NCI-H1417 treated with DMSO at 0.1 percent for 48 hours (cell line): ENCODE measurements at regions not wholly inside any gene's neighbourhood (a gene's known extent, or its start where the extent isn't known, plus 50 kb on each side); places are given as distances from the start of the nearest gene placed in this dataset.

Source experiments
- DNase-seq: peaks from one replicate; lab custom pipeline; 2025; lab: John Stamatoyannopoulos, UW

- DNase-seq = no peak
These were observed 288.8 kb upstream of the SOX11 start for GRCh38 chr2:5403392-5403791.

- DNase-seq = peak; percentile 89
These were observed 282.2 kb upstream of the SOX11 start for GRCh38 chr2:5409898-5410381.

- DNase-seq = no peak
These were observed 281.0 kb upstream of the SOX11 start for GRCh38 chr2:5410991-5411700.

- DNase-seq = no peak
These were observed 280.2 kb upstream of the SOX11 start for GRCh38 chr2:5412001-5412400.

GRCh38 chr2:5433855-5434254 lies 258.3 kb upstream of the SOX11 start:
- no peak for DNase-seq

GRCh38 chr2:5437375-5437774 lies 254.8 kb upstream of the SOX11 start:
- no peak for DNase-seq

- DNase-seq = no peak
These were observed 252.0 kb upstream of the SOX11 start for GRCh38 chr2:5440174-5440573.

- no peak for DNase-seq
These were observed 249.4 kb upstream of the SOX11 start for GRCh38 chr2:5442736-5443135.

- DNase-seq = no peak
These were observed 248.0 kb upstream of the SOX11 start for GRCh38 chr2:5444168-5444567.

- no peak for DNase-seq
These were observed 247.3 kb upstream of the SOX11 start for GRCh38 chr2:5444854-5445253.

GRCh38 chr2:5449867-5450266 lies 242.3 kb upstream of the SOX11 start:
- DNase-seq = no peak

- no peak for DNase-seq
These were observed 238.7 kb upstream of the SOX11 start for GRCh38 chr2:5453220-5454050.

GRCh38 chr2:5454051-5454390 lies 238.2 kb upstream of the SOX11 start:
- no peak for DNase-seq

- DNase-seq = no peak
These were observed 233.1 kb upstream of the SOX11 start for GRCh38 chr2:5459041-5459440.

GRCh38 chr2:5464657-5465056 lies 227.5 kb upstream of the SOX11 start:
- DNase-seq = no peak

- DNase-seq = no peak
These were observed 226.3 kb upstream of the SOX11 start for GRCh38 chr2:5465859-5466258.

- no peak for DNase-seq
These were observed 224.8 kb upstream of the SOX11 start for GRCh38 chr2:5467178-5467905.

GRCh38 chr2:5472673-5473072 lies 219.5 kb upstream of the SOX11 start:
- DNase-seq = no peak

GRCh38 chr2:5473635-5474034 lies 218.5 kb upstream of the SOX11 start:
- no peak for DNase-seq

- no peak for DNase-seq
These were observed 217.5 kb upstream of the SOX11 start for GRCh38 chr2:5474716-5475115.

GRCh38 chr2:5479265-5479928 lies 212.8 kb upstream of the SOX11 start:
- DNase-seq = no peak

- no peak for DNase-seq
These were observed 209.3 kb upstream of the SOX11 start for GRCh38 chr2:5482929-5483331.
